ENCODE measurements at regions not wholly inside any gene's neighbourhood (a gene's known extent, or its start where the extent isn't known, plus 50 kb on each side); places are given as distances from the start of the nearest gene placed in this dataset.
"Not testable (repeated sequence)": the region's sequence is repeated elsewhere in the genome, so short reads cannot be mapped to it uniquely, and the experiment has no call there.

DNA sequence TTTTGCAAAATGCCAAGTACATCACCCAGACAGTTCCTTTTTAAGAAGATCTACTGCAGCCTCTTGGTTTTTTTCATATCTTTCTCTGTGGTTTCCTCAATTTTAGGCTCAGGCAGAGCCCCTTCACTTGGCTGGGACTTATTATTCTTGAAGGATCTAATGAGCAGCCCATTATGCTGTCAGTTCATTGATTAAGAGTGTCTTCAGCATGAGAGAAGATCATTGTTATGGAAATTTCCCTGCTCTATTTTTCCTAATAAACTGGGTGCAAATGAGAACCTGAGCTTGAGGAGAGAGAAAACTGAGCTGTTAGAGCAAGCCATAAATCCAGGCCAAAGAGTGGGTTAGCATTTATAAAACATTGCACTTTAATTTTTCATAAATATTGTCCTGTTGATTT lies 146.5 kb downstream of the SEC23IP start:
- H3K27me3 Mint-ChIP-seq (ENCODE audit: unreplicated experiment) = peaks cover 35% of the 10 kb centered on the region
- H3K9me3 Mint-ChIP-seq (ENCODE audit: low read depth, unreplicated experiment) = peaks cover 2% of the 10 kb centered on the region
- no peak for DNase-seq
- CTCF ChIA-PET = no interaction called here
- no peak overlapping the region for H3K4me3 Mint-ChIP-seq (ENCODE audit: low read depth, unreplicated experiment)
- no peak overlapping the region for H3K27ac Mint-ChIP-seq (ENCODE audit: unreplicated experiment)
- no peaks in the 10 kb centered on the region for H3K36me3 Mint-ChIP-seq (ENCODE audit: insufficient read depth, unreplicated experiment)
- TF ChIP-seq, protein P1, sequence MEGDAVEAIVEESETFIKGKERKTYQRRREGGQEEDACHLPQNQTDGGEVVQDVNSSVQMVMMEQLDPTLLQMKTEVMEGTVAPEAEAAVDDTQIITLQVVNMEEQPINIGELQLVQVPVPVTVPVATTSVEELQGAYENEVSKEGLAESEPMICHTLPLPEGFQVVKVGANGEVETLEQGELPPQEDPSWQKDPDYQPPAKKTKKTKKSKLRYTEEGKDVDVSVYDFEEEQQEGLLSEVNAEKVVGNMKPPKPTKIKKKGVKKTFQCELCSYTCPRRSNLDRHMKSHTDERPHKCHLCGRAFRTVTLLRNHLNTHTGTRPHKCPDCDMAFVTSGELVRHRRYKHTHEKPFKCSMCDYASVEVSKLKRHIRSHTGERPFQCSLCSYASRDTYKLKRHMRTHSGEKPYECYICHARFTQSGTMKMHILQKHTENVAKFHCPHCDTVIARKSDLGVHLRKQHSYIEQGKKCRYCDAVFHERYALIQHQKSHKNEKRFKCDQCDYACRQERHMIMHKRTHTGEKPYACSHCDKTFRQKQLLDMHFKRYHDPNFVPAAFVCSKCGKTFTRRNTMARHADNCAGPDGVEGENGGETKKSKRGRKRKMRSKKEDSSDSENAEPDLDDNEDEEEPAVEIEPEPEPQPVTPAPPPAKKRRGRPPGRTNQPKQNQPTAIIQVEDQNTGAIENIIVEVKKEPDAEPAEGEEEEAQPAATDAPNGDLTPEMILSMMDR (IDR thresholded peaks at IDR 0.05; ENCODE audit: unreplicated experiment) = no peak
- intact Hi-C loops (cut with micrococcal nuclease; ENCODE audit: unreplicated experiment) = no loop called here
- no TSS peak for BruUV-seq (replicated peaks)
- no peaks in the 10 kb centered on the region for H3K4me1 Mint-ChIP-seq (ENCODE audit: low read depth, unreplicated experiment)

DNA sequence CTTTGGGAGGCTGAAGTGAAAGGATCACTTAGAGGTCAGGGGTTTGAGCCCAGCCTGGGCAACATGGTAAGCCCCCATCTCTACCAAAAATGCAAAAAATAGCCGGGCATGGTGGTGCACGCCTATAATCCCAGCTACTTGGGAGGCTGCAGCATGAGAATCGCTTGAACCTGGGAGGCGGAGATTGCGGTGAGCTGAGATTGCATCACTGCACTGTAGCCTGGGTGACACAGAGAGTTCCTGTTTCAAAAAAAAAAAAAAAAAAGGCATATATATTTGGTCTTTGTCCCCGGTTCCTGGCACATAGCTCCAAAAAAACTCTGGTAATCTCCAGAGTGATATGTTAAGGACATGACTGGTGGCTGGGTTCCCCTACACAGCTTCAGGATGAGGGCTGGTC lies 147.3 kb downstream of the SEC23IP start:
- no TSS peak for BruUV-seq (replicated peaks)
- CTCF ChIA-PET = no interaction called here
- peaks cover 27% of the 10 kb centered on the region for H3K27me3 Mint-ChIP-seq (ENCODE audit: unreplicated experiment)

DNA sequence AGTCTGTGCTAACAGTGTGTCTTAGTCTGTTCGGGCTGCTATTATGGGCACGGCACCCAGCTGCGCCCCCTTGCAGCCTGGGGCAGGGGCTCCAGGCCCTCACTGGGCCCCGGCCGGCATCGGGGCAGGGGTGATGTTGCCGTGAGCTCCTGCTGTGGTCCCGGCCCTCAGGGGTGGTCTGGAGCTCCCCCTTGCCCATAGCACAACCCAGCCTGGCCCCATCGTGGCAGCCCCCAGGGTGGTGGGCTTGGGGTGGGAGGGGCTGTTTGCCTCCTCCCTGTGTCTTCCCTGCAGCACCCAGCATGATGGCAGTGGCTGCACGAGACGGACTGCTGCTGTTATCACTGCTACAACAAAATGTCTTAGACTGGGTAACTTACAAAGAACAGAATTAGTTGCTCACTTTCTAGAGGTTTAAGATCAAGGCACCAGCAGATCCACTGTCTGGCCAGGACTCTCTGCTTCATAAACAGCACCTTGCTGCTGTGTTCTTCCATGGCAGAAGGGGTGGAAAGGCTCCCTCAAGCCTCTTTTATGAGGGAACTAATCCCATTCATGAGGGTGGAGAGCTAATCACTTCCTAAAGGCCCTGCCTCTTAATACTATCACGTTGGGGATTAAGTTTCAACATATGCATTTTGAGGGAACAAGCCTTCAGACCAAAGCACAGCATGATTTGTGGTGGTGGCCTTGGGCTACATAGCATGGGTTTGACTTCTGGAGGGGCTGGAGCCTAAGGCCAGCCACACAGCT lies 149.5 kb downstream of the SEC23IP start:
- Mint-ChIP-seq H3K27ac (ENCODE audit: unreplicated experiment) (no peak overlapping the region), H3K36me3 (ENCODE audit: insufficient read depth, unreplicated experiment) (no peaks in the 10 kb centered on the region), H3K4me3 (ENCODE audit: low read depth, unreplicated experiment) (no peak overlapping the region), H3K9me3 (ENCODE audit: low read depth, unreplicated experiment) (peaks cover 2% of the 10 kb centered on the region), H3K27me3 (ENCODE audit: unreplicated experiment) (peaks cover 6% of the 10 kb centered on the region), H3K4me1 (ENCODE audit: low read depth, unreplicated experiment) (no peaks in the 10 kb centered on the region)
- DNase-seq = no peak
- CTCF ChIA-PET = no interaction called here
- TF ChIP-seq, protein P1 (IDR thresholded peaks at IDR 0.05; ENCODE audit: unreplicated experiment) = no peak
- no TSS peak for BruUV-seq (replicated peaks)
- intact Hi-C loops (cut with micrococcal nuclease; ENCODE audit: unreplicated experiment) = no loop called here

More for the DNA sequence above, 147.3 kb downstream of the SEC23IP start:
- TF ChIP-seq, protein P1 (IDR thresholded peaks at IDR 0.05; ENCODE audit: unreplicated experiment) = no peak
- no peak for DNase-seq
- H3K4me1 Mint-ChIP-seq (ENCODE audit: low read depth, unreplicated experiment) = no peaks in the 10 kb centered on the region
- H3K36me3 Mint-ChIP-seq (ENCODE audit: insufficient read depth, unreplicated experiment) = no peaks in the 10 kb centered on the region
- no peak overlapping the region for H3K4me3 Mint-ChIP-seq (ENCODE audit: low read depth, unreplicated experiment)
- peaks cover 2% of the 10 kb centered on the region for H3K9me3 Mint-ChIP-seq (ENCODE audit: low read depth, unreplicated experiment)
- H3K27ac Mint-ChIP-seq (ENCODE audit: unreplicated experiment) = no peak overlapping the region
- intact Hi-C loops (cut with micrococcal nuclease; ENCODE audit: unreplicated experiment) = no loop called here

DNA sequence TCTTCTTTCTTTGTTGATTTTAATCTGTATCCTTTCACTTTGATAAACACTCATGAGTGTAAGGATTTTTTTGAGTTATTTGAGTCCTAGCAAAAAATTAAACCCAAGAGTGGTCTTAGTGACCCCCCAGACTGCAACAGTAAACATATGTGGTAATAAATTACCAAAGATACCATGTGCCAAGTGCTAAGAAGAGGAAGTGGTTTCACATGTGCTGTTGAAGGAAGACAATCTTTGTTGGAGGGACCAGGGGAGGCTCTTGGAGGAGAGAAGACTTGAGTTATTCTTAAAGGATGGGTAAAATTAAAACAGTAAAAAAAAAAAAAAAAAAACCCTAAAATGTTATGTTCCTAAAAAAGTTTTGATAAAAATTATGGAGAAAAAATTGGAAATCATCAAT lies 150.2 kb downstream of the SEC23IP start:
- H3K36me3 Mint-ChIP-seq (ENCODE audit: insufficient read depth, unreplicated experiment) = no peaks in the 10 kb centered on the region
- CTCF ChIA-PET = no interaction called here
- intact Hi-C loops (cut with micrococcal nuclease; ENCODE audit: unreplicated experiment) = no loop called here

DNA sequence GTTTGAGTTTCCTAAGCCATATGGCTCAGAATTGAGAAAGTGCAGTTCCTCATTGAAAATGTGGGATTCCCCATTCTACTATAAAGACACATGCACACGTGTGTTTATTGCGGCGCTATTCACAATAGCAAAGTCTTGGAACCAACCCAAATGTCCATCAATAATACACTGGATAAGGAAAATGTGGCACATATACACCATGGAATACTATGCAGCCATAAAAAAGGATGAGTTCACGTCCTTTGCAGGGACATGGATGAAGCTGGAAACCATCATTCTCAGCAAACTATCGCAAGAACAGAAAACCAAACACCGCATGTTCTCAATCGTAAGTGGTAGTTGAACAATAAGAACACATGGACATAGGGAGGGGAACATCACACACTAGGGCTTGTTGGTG lies 154.8 kb downstream of the SEC23IP start:
- H3K27ac Mint-ChIP-seq (ENCODE audit: unreplicated experiment); BruUV-seq (replicated peaks); CTCF ChIA-PET; H3K4me3 Mint-ChIP-seq (ENCODE audit: low read depth, unreplicated experiment); DNase-seq; intact Hi-C loops (cut with micrococcal nuclease; ENCODE audit: unreplicated experiment); H3K4me1 Mint-ChIP-seq (ENCODE audit: low read depth, unreplicated experiment); H3K36me3 Mint-ChIP-seq (ENCODE audit: insufficient read depth, unreplicated experiment); H3K9me3 Mint-ChIP-seq (ENCODE audit: low read depth, unreplicated experiment): not testable (repeated sequence)
- H3K27me3 Mint-ChIP-seq (ENCODE audit: unreplicated experiment) = peaks cover 17% of the 10 kb centered on the region

More for the DNA sequence above, 150.2 kb downstream of the SEC23IP start:
- Mint-ChIP-seq H3K9me3 (ENCODE audit: low read depth, unreplicated experiment) (peaks cover 2% of the 10 kb centered on the region), H3K4me1 (ENCODE audit: low read depth, unreplicated experiment) (no peaks in the 10 kb centered on the region), H3K4me3 (ENCODE audit: low read depth, unreplicated experiment) (no peak overlapping the region), H3K27ac (ENCODE audit: unreplicated experiment) (no peak overlapping the region), H3K27me3 (ENCODE audit: unreplicated experiment) (no peaks in the 10 kb centered on the region)
- no peak for DNase-seq
- TF ChIP-seq, protein P1 (IDR thresholded peaks at IDR 0.05; ENCODE audit: unreplicated experiment) = no peak
- BruUV-seq (replicated peaks) = no TSS peak
